OCI-LY3 (cell line): ENCODE measurements at regions not wholly inside any gene's neighbourhood (a gene's known extent, or its start where the extent isn't known, plus 50 kb on each side); places are given as distances from the start of the nearest gene placed in this dataset.
"Not testable (repeated sequence)": the region's sequence is repeated elsewhere in the genome, so short reads cannot be mapped to it uniquely, and the experiment has no call there.

Experiments
- H2AFZ ChIP-seq: fragments of 200-600, 300-600 bp; shearing (Covaris generic); 2 replicates; pipeline ENCODE4 v1.6.0; 2014; ENCODE audit warnings: antibody characterized with exemption, low read depth, low read length
- H3K27ac ChIP-seq: fragments of 200-600, 300-600 bp; sonication (generic); 2 replicates; pipeline ENCODE4 v1.5.1; 2014; ENCODE audit warnings: mild to moderate bottlenecking, low read length, moderate library complexity, mixed read lengths
- H3K27me3 ChIP-seq: fragments of 200-600, 300-600 bp; sonication (generic); 2 replicates; pipeline ENCODE4 v1.6.1; 2014; ENCODE audit warnings: low read depth, low read length, mixed read lengths
- H3K36me3 ChIP-seq: fragments of 200-600, 300-600 bp; sonication (generic); replicated peaks from 2 replicates; pipeline ENCODE3; 2014; ENCODE audit warnings: low read depth, low read length, mixed read lengths
- H3K4me1 ChIP-seq: fragments of 300-600, 200-600 bp; sonication (generic); 2 replicates; pipeline ENCODE4 v1.6.1; 2014; ENCODE audit warnings: low read length, mixed read lengths
- H3K4me2 ChIP-seq: fragments of 200-600, 300-600 bp; sonication (generic); 2 replicates; pipeline ENCODE4 v1.6.1; 2014; ENCODE audit warnings: low read length, mixed read lengths
- H3K4me3 ChIP-seq: fragments of 300-600, 200-600 bp; sonication (generic); 2 replicates; pipeline ENCODE4 v1.5.1; 2014; ENCODE audit warnings: antibody characterized with exemption, mild to moderate bottlenecking, low read length, moderate library complexity
- H3K79me2 ChIP-seq: fragments of 300-600, 200-600 bp; shearing (Covaris generic); 2 replicates; pipeline ENCODE4 v1.6.1; 2014; ENCODE audit warnings: mild to moderate bottlenecking, low read length, mixed read lengths
- H3K9ac ChIP-seq: fragments of 300-600, 200-600 bp; shearing (Covaris generic); 2 replicates; pipeline ENCODE4 v1.6.0; 2014; ENCODE audit warnings: mild to moderate bottlenecking, low read length, moderate library complexity
- H3K9me3 ChIP-seq: fragments of 200-600, 300-600 bp; shearing (Covaris generic); 2 replicates; pipeline ENCODE4 v1.6.1; 2014; ENCODE audit warnings: low read length, mixed read lengths; ENCODE audit not compliant: insufficient read depth
- H4K20me1 ChIP-seq: fragments of 200-600, 300-600 bp; sonication (generic); 2 replicates; pipeline ENCODE4 v1.6.1; 2016; ENCODE audit warnings: low read length, mixed read lengths; ENCODE audit not compliant: insufficient read depth
- CTCF ChIP-seq: fragments of 200-600, 300-600 bp; sonication (generic); IDR thresholded peaks from 2 replicates; pipeline ENCODE4 v1.5.1; 2014; ENCODE audit warnings: antibody characterized with exemption, low read length, low read depth
- EZH2phosphoT487 ChIP-seq: fragments of 200-600 bp; shearing (Covaris generic); IDR thresholded peaks from 2 replicates; pipeline ENCODE4 v1.6.1; 2018; ENCODE audit warnings: antibody characterized with exemption, mixed run types, low read depth

GRCh38 chr1:181180407-181181031 is 92.0 kb downstream of the IER5 start:
- Histone ChIP-seq H3K4me3 (no peak overlapping the region), H3K27me3 (peaks cover 23% of the 10 kb centered on the region), H3K4me1 (no peaks in the 10 kb centered on the region), H3K79me2 (no peaks in the 10 kb centered on the region), H3K27ac (no peak overlapping the region), H4K20me1 (no peaks in the 10 kb centered on the region), H3K9ac (no peak overlapping the region), H3K9me3 (no peaks in the 10 kb centered on the region), H2AFZ (no peak overlapping the region), H3K36me3 (no peaks in the 10 kb centered on the region), H3K4me2 (no peak overlapping the region)
- TF ChIP-seq EZH2phosphoT487 (no peak), CTCF (no peak)

DNA sequence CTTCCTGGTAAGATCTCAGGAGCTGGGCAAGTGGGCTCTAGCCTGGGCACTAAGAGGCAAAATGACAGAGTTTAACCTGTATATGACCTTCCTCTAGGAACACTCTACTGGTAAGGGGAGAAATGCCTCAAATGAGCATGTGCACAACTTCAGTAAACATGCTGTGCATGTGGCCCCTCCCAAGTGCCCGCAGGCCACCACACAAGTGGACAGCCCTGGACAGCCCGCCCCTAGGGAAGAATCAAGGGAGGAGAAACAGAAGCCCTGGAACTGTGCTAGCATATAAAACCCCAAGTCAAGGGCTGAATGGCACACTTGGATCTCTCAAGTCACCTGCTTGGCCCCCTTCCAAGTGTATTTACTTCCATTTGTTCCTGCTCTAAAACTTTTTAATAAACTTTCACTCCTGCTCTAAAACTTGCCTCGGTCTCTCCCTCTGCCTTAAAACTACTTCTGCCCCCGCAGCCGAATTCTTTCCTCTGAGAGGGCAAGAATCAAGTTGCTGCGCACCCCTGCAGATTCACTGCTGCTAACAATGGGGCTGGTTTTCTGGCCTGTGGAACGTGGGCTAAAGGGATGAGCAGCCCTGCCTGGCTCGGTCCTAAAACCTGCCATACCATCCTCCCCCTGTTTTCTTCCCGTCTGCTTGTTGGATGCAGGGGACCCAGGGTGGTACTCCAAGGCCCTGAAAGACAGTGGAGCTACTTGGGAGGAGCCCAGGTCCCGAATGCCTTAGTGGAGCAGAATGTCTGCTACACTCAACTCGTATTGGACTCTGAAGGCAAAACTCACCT is 93.5 kb downstream of the IER5 start:
- Histone ChIP-seq H3K27me3 (peaks cover 27% of the 10 kb centered on the region), H4K20me1 (no peaks in the 10 kb centered on the region), H3K9ac (no peak overlapping the region), H2AFZ (no peak overlapping the region), H3K9me3 (no peaks in the 10 kb centered on the region), H3K4me2 (no peak overlapping the region), H3K27ac (no peak overlapping the region), H3K4me3 (no peak overlapping the region), H3K36me3 (no peaks in the 10 kb centered on the region), H3K4me1 (no peaks in the 10 kb centered on the region), H3K79me2 (no peaks in the 10 kb centered on the region)
- no peak for TF ChIP-seq EZH2phosphoT487
- TF ChIP-seq CTCF, result no peak

DNA sequence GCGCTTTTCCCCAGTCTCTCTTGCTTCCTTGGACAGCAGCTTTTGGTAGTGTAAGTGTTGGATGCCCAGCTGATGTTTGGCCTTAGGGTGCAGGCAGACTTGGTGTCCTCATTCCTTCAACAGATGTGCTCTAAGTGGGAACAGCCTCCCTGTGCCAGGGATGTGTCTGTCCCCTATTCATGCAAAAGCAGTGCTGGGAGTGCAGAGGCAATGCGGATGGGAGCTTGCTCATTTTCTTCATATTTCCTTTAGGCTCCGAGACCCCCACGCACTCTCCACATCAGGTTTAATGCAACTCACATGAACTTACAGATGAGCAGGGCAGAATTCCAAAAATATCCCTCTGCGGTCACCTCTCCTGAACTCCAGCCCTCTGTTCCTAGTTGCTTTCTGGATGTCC is 96.1 kb downstream of the IER5 start:
- Histone ChIP-seq H3K4me3 (no peak overlapping the region), H3K79me2 (no peaks in the 10 kb centered on the region), H3K9me3 (no peaks in the 10 kb centered on the region), H3K4me2 (no peak overlapping the region), H4K20me1 (no peaks in the 10 kb centered on the region), H3K9ac (no peak overlapping the region), H3K36me3 (no peaks in the 10 kb centered on the region), H3K27ac (no peak overlapping the region), H2AFZ (no peak overlapping the region), H3K4me1 (0 out of 2 replicates have a peak, but pooled peaks cover 1% of the 10 kb centered on the region), H3K27me3 (peaks cover 39% of the 10 kb centered on the region)
- no peak for TF ChIP-seq CTCF
- TF ChIP-seq EZH2phosphoT487, result no peak

- Histone ChIP-seq H3K27ac (no peak overlapping the region), H3K9ac (no peak overlapping the region), H3K4me2 (no peak overlapping the region), H4K20me1 (no peaks in the 10 kb centered on the region), H3K4me3 (no peak overlapping the region), H3K4me1 (0 out of 2 replicates have a peak, but pooled peaks cover 3% of the 10 kb centered on the region), H3K9me3 (no peaks in the 10 kb centered on the region), H3K27me3 (peaks cover 41% of the 10 kb centered on the region), H2AFZ (no peak overlapping the region), H3K36me3 (no peaks in the 10 kb centered on the region), H3K79me2 (no peaks in the 10 kb centered on the region)
- TF ChIP-seq EZH2phosphoT487 (no peak), CTCF (no peak)
Measured at GRCh38 chr1:181185461-181185860, 97.0 kb downstream of the IER5 start.

- not testable (repeated sequence) for H3K9ac ChIP-seq, H4K20me1 ChIP-seq, H2AFZ ChIP-seq, H3K9me3 ChIP-seq, H3K27ac ChIP-seq, H3K4me3 ChIP-seq, H3K4me1 ChIP-seq, H3K79me2 ChIP-seq, H3K4me2 ChIP-seq, H3K36me3 ChIP-seq
- peaks cover 43% of the 10 kb centered on the region for H3K27me3 ChIP-seq
Measured at GRCh38 chr1:181186133-181186532, 97.6 kb downstream of the IER5 start.
